ENCODE measurements at regions not wholly inside any gene's neighbourhood (a gene's known extent, or its start where the extent isn't known, plus 50 kb on each side); places are given as distances from the start of the nearest gene placed in this dataset.

- TF ChIP-seq POLR2A (IDR thresholded peaks at IDR 0.05; ENCODE audit: low read length) (no peak), GATA1 (IDR thresholded peaks at IDR 0.05; ENCODE audit: low read depth, low read length) (no peak)
These were observed 330.3 kb downstream of the PCNX1 start for GRCh38 chr14:71237556-71237955.

Measured in erythroblast (primary cell).